ENCODE measurements at regions not wholly inside any gene's neighbourhood (a gene's known extent, or its start where the extent isn't known, plus 50 kb on each side); places are given as distances from the start of the nearest gene placed in this dataset.

DNA sequence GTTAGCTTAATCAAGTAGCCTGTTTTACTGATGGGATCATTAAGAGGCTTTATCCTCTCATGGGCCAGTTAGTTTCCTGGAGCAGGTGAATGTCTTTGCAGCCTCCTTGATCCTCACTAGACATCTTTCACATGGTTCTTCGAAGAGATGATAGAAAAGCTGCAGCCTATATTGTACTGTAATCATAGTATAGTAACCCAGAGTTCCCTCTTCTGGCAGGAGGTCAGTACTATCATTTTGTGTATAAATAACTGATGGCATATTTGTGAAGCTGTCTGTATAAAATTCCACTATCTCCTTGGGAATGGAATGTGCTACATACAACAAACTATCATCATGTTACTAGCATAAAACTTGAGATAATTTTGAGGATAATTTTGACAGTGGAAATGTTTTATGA is 123.8 kb upstream of the PRPS1L1 start:
- no peak for TF ChIP-seq EZH2 (IDR thresholded peaks at IDR 0.05; ENCODE audit: insufficient read depth, low read length)
- TF ChIP-seq, protein P1, sequence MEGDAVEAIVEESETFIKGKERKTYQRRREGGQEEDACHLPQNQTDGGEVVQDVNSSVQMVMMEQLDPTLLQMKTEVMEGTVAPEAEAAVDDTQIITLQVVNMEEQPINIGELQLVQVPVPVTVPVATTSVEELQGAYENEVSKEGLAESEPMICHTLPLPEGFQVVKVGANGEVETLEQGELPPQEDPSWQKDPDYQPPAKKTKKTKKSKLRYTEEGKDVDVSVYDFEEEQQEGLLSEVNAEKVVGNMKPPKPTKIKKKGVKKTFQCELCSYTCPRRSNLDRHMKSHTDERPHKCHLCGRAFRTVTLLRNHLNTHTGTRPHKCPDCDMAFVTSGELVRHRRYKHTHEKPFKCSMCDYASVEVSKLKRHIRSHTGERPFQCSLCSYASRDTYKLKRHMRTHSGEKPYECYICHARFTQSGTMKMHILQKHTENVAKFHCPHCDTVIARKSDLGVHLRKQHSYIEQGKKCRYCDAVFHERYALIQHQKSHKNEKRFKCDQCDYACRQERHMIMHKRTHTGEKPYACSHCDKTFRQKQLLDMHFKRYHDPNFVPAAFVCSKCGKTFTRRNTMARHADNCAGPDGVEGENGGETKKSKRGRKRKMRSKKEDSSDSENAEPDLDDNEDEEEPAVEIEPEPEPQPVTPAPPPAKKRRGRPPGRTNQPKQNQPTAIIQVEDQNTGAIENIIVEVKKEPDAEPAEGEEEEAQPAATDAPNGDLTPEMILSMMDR (IDR thresholded peaks at IDR 0.05; ENCODE audit: insufficient read depth, low read depth, low read length): no peak
- Histone ChIP-seq H3K9me3 (ENCODE audit: insufficient read depth, low read depth, low read length) (no peaks in the 10 kb centered on the region), H4K20me1 (ENCODE audit: insufficient read depth, low read length) (no peaks in the 10 kb centered on the region), H2AFZ (ENCODE audit: low read depth, low read length) (no peak overlapping the region), H3K27me3 (ENCODE audit: insufficient read depth, low read length) (no peaks in the 10 kb centered on the region), H3K79me2 (ENCODE audit: insufficient read depth, low read length) (no peaks in the 10 kb centered on the region), H3K4me2 (ENCODE audit: low read length) (no peak overlapping the region), H3K36me3 (ENCODE audit: insufficient read depth, low read length) (no peaks in the 10 kb centered on the region), H3K4me1 (ENCODE audit: insufficient read depth, low read length) (no peaks in the 10 kb centered on the region), H3K4me3 (ENCODE audit: insufficient read depth, low read depth, low read length) (no peak overlapping the region), H3K9ac (ENCODE audit: low read length) (no peak overlapping the region), H3K27ac (ENCODE audit: low read depth, low read length) (no peak overlapping the region)
- DNase-seq (ENCODE audit: low read depth) (no peak), FAIRE-seq (no peak)
- peaks cover 1% of the 10 kb centered on the region for H3K27me3 Mint-ChIP-seq (ENCODE audit: low read depth, unreplicated experiment)
- H3K4me1 Mint-ChIP-seq (ENCODE audit: low read depth, unreplicated experiment): no peaks in the 10 kb centered on the region
- no peak overlapping the region for H3K27ac Mint-ChIP-seq (ENCODE audit: unreplicated experiment)
- no peaks in the 10 kb centered on the region for H3K36me3 Mint-ChIP-seq (ENCODE audit: low read depth, unreplicated experiment)
- H3K9me3 Mint-ChIP-seq (ENCODE audit: unreplicated experiment): peaks cover 1% of the 10 kb centered on the region
- no peak overlapping the region for H3K4me3 Mint-ChIP-seq (ENCODE audit: unreplicated experiment)

- no peak overlapping the region for H3K9ac ChIP-seq (ENCODE audit: low read length)
- no peak overlapping the region for H3K4me3 ChIP-seq (ENCODE audit: insufficient read depth, low read depth, low read length)
- no peak overlapping the region for H3K4me3 Mint-ChIP-seq (ENCODE audit: unreplicated experiment)
- no peaks in the 10 kb centered on the region for H3K4me1 Mint-ChIP-seq (ENCODE audit: low read depth, unreplicated experiment)
- H3K4me2 ChIP-seq (ENCODE audit: low read length): no peak overlapping the region
- H3K36me3 ChIP-seq (ENCODE audit: insufficient read depth, low read length): no peaks in the 10 kb centered on the region
- DNase-seq (ENCODE audit: low read depth) (no peak), FAIRE-seq (no peak)
- peaks cover 1% of the 10 kb centered on the region for H3K9me3 Mint-ChIP-seq (ENCODE audit: unreplicated experiment)
- H3K36me3 Mint-ChIP-seq (ENCODE audit: low read depth, unreplicated experiment): no peaks in the 10 kb centered on the region
- H4K20me1 ChIP-seq (ENCODE audit: insufficient read depth, low read length): no peaks in the 10 kb centered on the region
- H3K27me3 Mint-ChIP-seq (ENCODE audit: low read depth, unreplicated experiment): peaks cover 1% of the 10 kb centered on the region
- no peak overlapping the region for H3K27ac Mint-ChIP-seq (ENCODE audit: unreplicated experiment)
- H3K9me3 ChIP-seq (ENCODE audit: insufficient read depth, low read depth, low read length): no peaks in the 10 kb centered on the region
- H2AFZ ChIP-seq (ENCODE audit: low read depth, low read length): no peak overlapping the region
- no peak overlapping the region for H3K27ac ChIP-seq (ENCODE audit: low read depth, low read length)
- TF ChIP-seq, protein P1 (IDR thresholded peaks at IDR 0.05; ENCODE audit: insufficient read depth, low read depth, low read length): no peak
- H3K4me1 ChIP-seq (ENCODE audit: insufficient read depth, low read length): no peaks in the 10 kb centered on the region
- H3K27me3 ChIP-seq (ENCODE audit: insufficient read depth, low read length): no peaks in the 10 kb centered on the region
- H3K79me2 ChIP-seq (ENCODE audit: insufficient read depth, low read length): no peaks in the 10 kb centered on the region
Observed at GRCh38 chr7:18153183-18153748, 125.6 kb upstream of the PRPS1L1 start.

GRCh38 chr7:18154726-18155125 is 127.1 kb upstream of the PRPS1L1 start:
- DNase-seq (ENCODE audit: low read depth) (no peak), FAIRE-seq (no peak)
- Mint-ChIP-seq H3K4me1 (ENCODE audit: low read depth, unreplicated experiment) (no peaks in the 10 kb centered on the region), H3K27ac (ENCODE audit: unreplicated experiment) (no peak overlapping the region), H3K9me3 (ENCODE audit: unreplicated experiment) (peaks cover 1% of the 10 kb centered on the region), H3K4me3 (ENCODE audit: unreplicated experiment) (no peak overlapping the region), H3K36me3 (ENCODE audit: low read depth, unreplicated experiment) (no peaks in the 10 kb centered on the region), H3K27me3 (ENCODE audit: low read depth, unreplicated experiment) (peaks cover 5% of the 10 kb centered on the region)
- H3K36me3 ChIP-seq (ENCODE audit: insufficient read depth, low read length): no peaks in the 10 kb centered on the region
- H3K4me1 ChIP-seq (ENCODE audit: insufficient read depth, low read length): no peaks in the 10 kb centered on the region
- no peaks in the 10 kb centered on the region for H3K79me2 ChIP-seq (ENCODE audit: insufficient read depth, low read length)
- H2AFZ ChIP-seq (ENCODE audit: low read depth, low read length): no peak overlapping the region
- no peaks in the 10 kb centered on the region for H3K9me3 ChIP-seq (ENCODE audit: insufficient read depth, low read depth, low read length)
- H3K4me3 ChIP-seq (ENCODE audit: insufficient read depth, low read depth, low read length): no peak overlapping the region
- no peak overlapping the region for H3K4me2 ChIP-seq (ENCODE audit: low read length)
- TF ChIP-seq, protein P1 (IDR thresholded peaks at IDR 0.05; ENCODE audit: insufficient read depth, low read depth, low read length): no peak
- TF ChIP-seq EZH2 (IDR thresholded peaks at IDR 0.05; ENCODE audit: insufficient read depth, low read length): no peak
- H3K27me3 ChIP-seq (ENCODE audit: insufficient read depth, low read length): no peaks in the 10 kb centered on the region
- no peak overlapping the region for H3K9ac ChIP-seq (ENCODE audit: low read length)
- H3K27ac ChIP-seq (ENCODE audit: low read depth, low read length): no peak overlapping the region
- H4K20me1 ChIP-seq (ENCODE audit: insufficient read depth, low read length): no peaks in the 10 kb centered on the region

Data from astrocyte (in vitro differentiated cells and primary cell).